ENCODE measurements at regions not wholly inside any gene's neighbourhood (a gene's known extent, or its start where the extent isn't known, plus 50 kb on each side); places are given as distances from the start of the nearest gene placed in this dataset.
A peak's percentile ranks its signal among the peaks of the same experiment; 100 is the strongest.

DNA sequence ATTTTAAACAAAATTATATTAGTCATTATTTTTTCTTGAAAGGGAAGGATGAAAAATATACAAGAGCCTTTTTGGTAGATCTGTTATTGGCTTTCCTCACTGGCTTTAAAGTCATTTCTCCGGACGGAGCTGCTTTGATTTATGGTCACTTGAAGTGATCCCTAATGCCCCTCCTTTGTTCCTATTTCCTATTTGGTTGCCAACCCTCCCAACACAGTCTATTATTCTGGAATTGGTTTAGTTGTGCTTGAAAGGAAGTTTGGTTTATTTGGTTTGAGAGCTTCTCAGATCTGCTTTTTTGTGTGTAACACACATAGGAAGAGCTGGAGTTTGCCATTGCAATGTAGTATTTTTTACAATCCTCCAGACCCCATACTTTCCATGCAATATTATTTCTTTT is 347.9 kb downstream of the RFPL4B start:
- Histone ChIP-seq H3K9ac (ENCODE audit: low read depth, low read length) (no peak overlapping the region), H3K27ac (ENCODE audit: low read length) (no peak overlapping the region)

DNA sequence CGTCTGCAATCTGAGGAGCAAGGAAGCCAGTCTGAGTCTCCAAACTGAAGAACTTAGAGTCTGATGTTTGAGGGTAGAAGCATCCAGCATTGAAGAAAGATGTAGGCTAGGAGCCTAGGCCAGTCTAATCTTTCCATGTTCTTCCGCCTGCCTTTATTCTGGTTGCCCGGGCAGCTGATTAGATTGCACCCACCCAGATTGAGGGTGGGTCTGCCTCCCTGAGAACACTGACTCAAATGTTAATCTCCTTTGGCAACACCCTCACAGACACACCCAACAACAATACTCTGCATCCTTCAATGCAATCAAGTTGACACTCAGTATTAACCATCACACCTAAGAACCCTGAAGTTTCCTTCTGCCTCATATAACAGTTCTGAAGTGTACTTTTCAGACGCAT is 350.1 kb downstream of the RFPL4B start:
- Histone ChIP-seq H3K27me3 (ENCODE audit: insufficient read depth, low read length) (no peaks in the 10 kb centered on the region), H3K4me1 (ENCODE audit: insufficient read depth, low read length) (no peaks in the 10 kb centered on the region), H3K9me3 (ENCODE audit: insufficient read depth, low read depth, low read length) (no peaks in the 10 kb centered on the region), H3K4me3 (ENCODE audit: low read length) (no peak overlapping the region), H3K36me3 (ENCODE audit: insufficient read depth, low read depth, low read length) (no peaks in the 10 kb centered on the region), H3K9ac (ENCODE audit: low read depth, low read length) (no peak overlapping the region), H3K27ac (ENCODE audit: low read length) (no peak overlapping the region)

More for the DNA sequence above, 347.9 kb downstream of the RFPL4B start:
- H3K4me3 ChIP-seq (ENCODE audit: low read length) = no peak overlapping the region
- no peaks in the 10 kb centered on the region for H3K4me1 ChIP-seq (ENCODE audit: insufficient read depth, low read length)
- no peaks in the 10 kb centered on the region for H3K36me3 ChIP-seq (ENCODE audit: insufficient read depth, low read depth, low read length)
- no peaks in the 10 kb centered on the region for H3K9me3 ChIP-seq (ENCODE audit: insufficient read depth, low read depth, low read length)
- H3K27me3 ChIP-seq (ENCODE audit: insufficient read depth, low read length) = no peaks in the 10 kb centered on the region

DNA sequence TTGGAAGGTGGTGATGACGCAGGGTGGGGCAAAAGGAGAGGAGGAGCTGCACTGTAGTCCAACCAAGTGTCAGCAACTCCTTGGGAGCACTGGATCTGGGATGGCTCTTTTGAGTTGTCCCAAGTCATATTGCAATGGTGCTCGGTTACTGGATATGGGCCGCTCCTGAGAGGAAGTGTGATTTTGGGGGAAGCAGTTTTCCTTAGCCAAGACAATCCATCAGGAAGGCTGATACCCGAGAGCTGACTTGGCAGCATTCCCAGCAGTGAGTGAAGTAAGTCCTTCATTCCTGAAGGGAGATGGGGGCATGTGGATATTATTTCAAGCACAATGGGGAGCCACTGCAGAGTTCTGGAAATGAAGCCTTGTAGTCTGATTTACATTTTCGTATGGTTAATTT is 354.1 kb downstream of the RFPL4B start:
- no peaks in the 10 kb centered on the region for H3K36me3 ChIP-seq (ENCODE audit: insufficient read depth, low read depth, low read length)
- H3K9ac ChIP-seq (ENCODE audit: low read depth, low read length) = no peak overlapping the region
- H3K4me1 ChIP-seq (ENCODE audit: insufficient read depth, low read length) = no peaks in the 10 kb centered on the region
- H3K4me3 ChIP-seq (ENCODE audit: low read length) = no peak overlapping the region
- H3K9me3 ChIP-seq (ENCODE audit: insufficient read depth, low read depth, low read length) = no peaks in the 10 kb centered on the region
- no peak overlapping the region for H3K27ac ChIP-seq (ENCODE audit: low read length)
- H3K27me3 ChIP-seq (ENCODE audit: insufficient read depth, low read length) = no peaks in the 10 kb centered on the region

DNA sequence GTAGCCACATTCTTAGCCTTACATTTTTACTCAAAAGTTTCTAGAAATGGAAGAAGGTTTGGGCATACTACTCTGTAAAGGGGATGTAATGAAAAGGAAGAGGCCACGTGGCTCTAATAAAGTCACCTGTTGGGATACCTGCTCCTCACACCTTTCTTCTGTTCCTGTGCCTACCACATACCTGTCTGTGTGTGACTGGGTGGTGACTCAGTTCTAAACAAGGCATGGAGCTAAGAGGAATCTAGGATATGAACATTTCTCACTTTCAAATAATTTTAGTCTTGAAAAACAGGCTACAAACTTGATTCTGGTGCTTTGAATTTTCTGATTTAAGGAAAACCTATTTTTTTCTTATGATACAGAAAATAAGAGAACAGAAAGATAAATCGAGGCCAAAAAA is 363.6 kb downstream of the RFPL4B start:
- no peaks in the 10 kb centered on the region; the same call in 1 of the 2 replicates for H3K9me3 ChIP-seq (ENCODE audit: insufficient read depth, low read depth, low read length)

DNA sequence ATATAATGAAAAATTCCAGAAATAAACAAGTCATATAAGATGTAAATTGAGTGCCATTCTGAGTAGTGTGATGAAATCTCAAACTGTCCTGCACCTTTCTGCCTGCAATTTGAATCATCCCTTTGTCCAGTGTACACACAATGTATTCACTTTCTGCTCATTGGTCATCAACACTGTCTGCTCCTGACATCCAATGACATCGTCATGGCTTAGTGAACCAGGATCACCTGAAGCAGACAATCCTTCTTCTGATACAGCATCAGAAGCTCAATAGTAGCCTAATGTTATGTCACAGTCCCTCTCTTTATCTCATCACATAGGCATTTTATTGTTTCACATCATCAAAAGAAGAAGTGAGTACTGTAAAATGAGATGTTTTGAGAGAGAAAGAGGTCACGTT is 366.3 kb downstream of the RFPL4B start:
- H3K27ac ChIP-seq (ENCODE audit: low read length) = no peak overlapping the region
- no peaks in the 10 kb centered on the region; the same call in none of the 2 replicates for H3K9me3 ChIP-seq (ENCODE audit: insufficient read depth, low read depth, low read length)
- H3K4me1 ChIP-seq (ENCODE audit: insufficient read depth, low read length) = no peaks in the 10 kb centered on the region
- no peak overlapping the region for H3K4me3 ChIP-seq (ENCODE audit: low read length)
- no peaks in the 10 kb centered on the region for H3K27me3 ChIP-seq (ENCODE audit: insufficient read depth, low read length)
- H3K36me3 ChIP-seq (ENCODE audit: insufficient read depth, low read depth, low read length) = no peaks in the 10 kb centered on the region
- H3K9ac ChIP-seq (ENCODE audit: low read depth, low read length) = no peak overlapping the region

More for the DNA sequence above, 363.6 kb downstream of the RFPL4B start:
- H3K36me3 ChIP-seq (ENCODE audit: insufficient read depth, low read depth, low read length) = no peaks in the 10 kb centered on the region
- no peak overlapping the region for H3K9ac ChIP-seq (ENCODE audit: low read depth, low read length)
- no peaks in the 10 kb centered on the region for H3K4me1 ChIP-seq (ENCODE audit: insufficient read depth, low read length)
- H3K4me3 ChIP-seq (ENCODE audit: low read length) = no peak overlapping the region
- no peak overlapping the region for H3K27ac ChIP-seq (ENCODE audit: low read length)
- H3K27me3 ChIP-seq (ENCODE audit: insufficient read depth, low read length) = no peaks in the 10 kb centered on the region

DNA sequence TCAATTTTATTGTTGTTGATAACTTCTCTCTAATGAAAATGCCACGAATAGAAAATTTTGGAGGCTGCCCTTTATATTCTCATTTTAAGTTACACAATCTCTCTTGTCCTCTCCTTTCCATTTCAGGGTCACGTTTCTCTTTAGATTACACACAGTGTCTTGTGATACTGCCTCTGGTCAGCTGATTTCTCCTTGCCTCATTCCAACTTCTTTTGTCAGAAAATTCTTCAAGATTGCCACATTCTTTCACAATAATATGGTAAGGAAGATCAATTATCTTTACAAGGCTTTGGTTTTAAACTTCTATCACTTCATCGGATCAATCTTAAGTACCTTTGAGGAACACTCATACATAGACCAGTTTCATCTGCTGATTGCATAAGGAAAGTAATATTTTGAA is 370.3 kb downstream of the RFPL4B start:
- Histone ChIP-seq H3K36me3 (ENCODE audit: insufficient read depth, low read depth, low read length) (no peaks in the 10 kb centered on the region), H3K27me3 (ENCODE audit: insufficient read depth, low read length) (no peaks in the 10 kb centered on the region), H3K27ac (ENCODE audit: low read length) (no peak overlapping the region), H3K9me3 (ENCODE audit: insufficient read depth, low read depth, low read length) (no peaks in the 10 kb centered on the region; the same call in none of the 2 replicates), H3K4me1 (ENCODE audit: insufficient read depth, low read length) (no peaks in the 10 kb centered on the region), H3K4me3 (ENCODE audit: low read length) (no peak overlapping the region), H3K9ac (ENCODE audit: low read depth, low read length) (no peak overlapping the region)

DNA sequence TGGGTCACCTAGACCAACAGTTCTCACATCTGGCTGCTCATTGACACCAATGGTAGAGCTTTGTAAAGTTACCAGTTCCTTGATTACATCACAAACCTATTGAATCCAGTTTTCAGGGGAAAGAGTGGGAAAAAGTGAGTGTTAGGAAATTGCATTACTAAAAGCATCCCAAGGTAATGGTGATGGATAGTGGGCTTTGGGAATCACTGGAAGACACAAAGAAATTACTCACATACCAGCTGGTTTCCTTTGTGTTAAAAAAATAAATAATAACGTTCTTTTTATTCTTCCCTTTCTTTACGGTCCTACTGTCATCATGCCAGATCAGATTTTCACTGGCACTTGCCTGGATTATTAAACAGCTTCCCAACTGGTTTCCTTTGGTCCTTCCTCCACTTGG is 370.7 kb downstream of the RFPL4B start:
- H3K27ac ChIP-seq (ENCODE audit: low read length) = no peak overlapping the region
- H3K4me1 ChIP-seq (ENCODE audit: insufficient read depth, low read length) = no peaks in the 10 kb centered on the region
- no peaks in the 10 kb centered on the region for H3K36me3 ChIP-seq (ENCODE audit: insufficient read depth, low read depth, low read length)
- H3K9me3 ChIP-seq (ENCODE audit: insufficient read depth, low read depth, low read length) = no peaks in the 10 kb centered on the region; the same call in none of the 2 replicates
- no peaks in the 10 kb centered on the region for H3K27me3 ChIP-seq (ENCODE audit: insufficient read depth, low read length)
- H3K9ac ChIP-seq (ENCODE audit: low read depth, low read length) = no peak overlapping the region
- H3K4me3 ChIP-seq (ENCODE audit: low read length) = no peak overlapping the region

DNA sequence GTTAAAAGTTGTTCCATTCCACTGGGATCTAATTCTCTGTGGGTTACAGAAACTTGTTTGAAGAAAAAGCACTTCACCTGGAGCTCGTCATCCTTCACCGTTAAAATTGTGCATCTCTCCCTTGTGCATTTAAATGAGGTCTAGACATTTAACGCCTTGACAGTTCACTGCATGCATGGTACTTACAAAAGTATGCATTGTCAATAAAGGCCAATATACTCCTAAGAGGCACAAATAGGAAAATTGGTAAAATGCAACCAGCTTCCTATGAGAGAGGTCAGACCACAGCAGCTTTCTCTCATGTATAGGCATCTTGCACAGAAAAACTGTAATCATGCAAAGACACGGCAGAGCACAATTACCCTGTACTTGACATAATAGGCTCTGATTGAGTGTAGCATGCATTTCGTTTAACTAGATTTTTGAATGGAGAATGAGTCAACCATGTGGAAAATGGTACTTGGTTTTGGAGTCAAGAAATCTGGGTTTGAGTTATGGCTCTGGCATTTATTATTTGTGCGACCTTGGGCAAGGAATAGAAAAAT is 378.5 kb downstream of the RFPL4B start:
- Histone ChIP-seq H3K4me3 (ENCODE audit: low read length) (no peak overlapping the region), H3K27me3 (ENCODE audit: insufficient read depth, low read length) (no peaks in the 10 kb centered on the region), H3K27ac (ENCODE audit: low read length) (no peak overlapping the region), H3K4me1 (ENCODE audit: insufficient read depth, low read length) (no peaks in the 10 kb centered on the region), H3K36me3 (ENCODE audit: insufficient read depth, low read depth, low read length) (no peaks in the 10 kb centered on the region), H3K9ac (ENCODE audit: low read depth, low read length) (no peak overlapping the region), H3K9me3 (ENCODE audit: insufficient read depth, low read depth, low read length) (no peaks in the 10 kb centered on the region)

DNA sequence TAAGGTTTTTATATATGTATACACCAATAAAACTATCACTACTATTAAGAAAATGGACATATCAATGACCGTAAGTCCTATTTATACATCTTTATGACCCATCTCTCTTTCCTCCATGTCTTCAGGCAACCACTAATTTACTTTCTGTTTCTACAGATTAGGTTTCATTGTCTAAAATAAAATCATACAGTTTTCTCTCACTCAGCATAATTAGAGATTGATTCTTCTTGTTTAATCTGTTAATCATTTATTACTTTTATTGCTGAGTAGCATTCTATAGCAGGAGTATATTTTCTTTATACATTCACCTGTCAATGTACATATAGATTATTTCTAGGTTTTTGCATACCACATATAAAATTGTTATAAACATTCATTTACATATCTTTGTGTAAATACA is 388.0 kb downstream of the RFPL4B start:
- Histone ChIP-seq H3K36me3 (ENCODE audit: insufficient read depth, low read depth, low read length) (no peaks in the 10 kb centered on the region), H3K27me3 (ENCODE audit: insufficient read depth, low read length) (no peaks in the 10 kb centered on the region), H3K27ac (ENCODE audit: low read length) (no peak overlapping the region), H3K9ac (ENCODE audit: low read depth, low read length) (no peak overlapping the region), H3K4me1 (ENCODE audit: insufficient read depth, low read length) (no peaks in the 10 kb centered on the region), H3K9me3 (ENCODE audit: insufficient read depth, low read depth, low read length) (no peaks in the 10 kb centered on the region), H3K4me3 (ENCODE audit: low read length) (no peak overlapping the region)

DNA sequence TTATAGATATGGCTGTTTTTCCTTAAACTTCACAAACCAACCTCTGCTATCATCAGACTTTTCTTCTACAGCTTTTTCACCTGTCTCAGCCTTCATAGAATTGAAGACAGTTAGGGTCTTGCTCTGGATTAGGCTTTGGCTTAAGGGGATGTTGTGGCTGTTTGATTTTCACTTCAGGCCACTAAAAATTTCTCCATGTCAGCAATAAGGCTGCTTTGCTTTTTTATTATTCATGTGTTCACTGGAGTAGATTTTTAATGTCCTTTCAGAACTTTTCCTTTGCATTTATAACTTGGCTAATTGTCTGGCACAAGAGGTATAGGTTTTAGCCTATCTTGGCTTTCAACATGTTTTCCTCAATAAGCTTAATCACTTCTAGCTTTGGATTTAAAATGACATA is 392.6 kb downstream of the RFPL4B start:
- Histone ChIP-seq H3K9ac (ENCODE audit: low read depth, low read length) (no peak overlapping the region), H3K36me3 (ENCODE audit: insufficient read depth, low read depth, low read length) (no peaks in the 10 kb centered on the region), H3K27me3 (ENCODE audit: insufficient read depth, low read length) (no peaks in the 10 kb centered on the region), H3K4me1 (ENCODE audit: insufficient read depth, low read length) (peaks cover 19% of the 10 kb centered on the region; the same call in 1 of the 2 replicates), H3K27ac (ENCODE audit: low read length) (no peak overlapping the region), H3K9me3 (ENCODE audit: insufficient read depth, low read depth, low read length) (no peaks in the 10 kb centered on the region), H3K4me3 (ENCODE audit: low read length) (no peak overlapping the region)

DNA sequence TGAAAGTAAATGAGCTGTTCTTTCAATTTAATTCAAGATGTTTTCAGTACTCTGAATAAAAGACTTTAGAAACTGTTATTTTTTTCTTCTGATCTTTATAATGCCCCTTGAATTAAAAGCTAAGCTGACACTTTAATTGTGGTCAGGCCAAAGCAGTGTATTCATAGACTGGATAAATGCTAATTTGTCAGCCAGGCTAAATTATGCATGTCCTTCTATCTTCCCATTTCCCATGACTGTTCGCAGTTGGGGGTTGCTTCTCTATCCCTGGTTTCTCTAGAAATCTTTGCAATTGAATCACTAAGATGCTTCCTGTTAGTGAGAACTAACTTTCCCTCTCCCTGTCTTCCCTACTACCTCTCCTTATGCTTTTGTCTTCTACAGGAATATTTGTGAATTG is 396.2 kb downstream of the RFPL4B start:
- Histone ChIP-seq H3K4me1 (ENCODE audit: insufficient read depth, low read length) (peaks cover 19% of the 10 kb centered on the region; the same call in 1 of the 2 replicates), H3K9me3 (ENCODE audit: insufficient read depth, low read depth, low read length) (no peaks in the 10 kb centered on the region), H3K36me3 (ENCODE audit: insufficient read depth, low read depth, low read length) (no peaks in the 10 kb centered on the region), H3K4me3 (ENCODE audit: low read length) (no peak overlapping the region), H3K9ac (ENCODE audit: low read depth, low read length) (no peak overlapping the region), H3K27me3 (ENCODE audit: insufficient read depth, low read length) (no peaks in the 10 kb centered on the region), H3K27ac (ENCODE audit: low read length) (no peak overlapping the region)

DNA sequence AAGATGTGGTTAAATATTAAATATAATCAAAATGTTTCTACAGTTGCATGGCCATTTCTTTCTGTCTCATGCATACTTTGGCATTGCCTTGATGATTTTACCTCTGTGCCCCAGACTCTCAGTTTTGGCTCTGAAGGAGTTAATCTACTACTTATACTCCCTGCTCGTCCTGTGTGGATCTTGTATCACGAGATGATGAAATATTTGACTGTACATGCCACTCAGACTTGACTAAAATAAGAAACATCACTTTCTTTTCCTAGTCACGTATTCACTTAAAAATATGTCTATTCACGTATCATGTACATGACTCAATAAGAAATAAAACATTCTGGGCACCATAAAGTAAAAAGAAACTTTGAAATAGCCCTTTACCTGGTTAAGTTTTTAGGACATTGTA is 397.7 kb downstream of the RFPL4B start:
- Histone ChIP-seq H3K36me3 (ENCODE audit: insufficient read depth, low read depth, low read length) (no peaks in the 10 kb centered on the region), H3K4me3 (ENCODE audit: low read length) (no peak overlapping the region), H3K9ac (ENCODE audit: low read depth, low read length) (no peak overlapping the region), H3K27ac (ENCODE audit: low read length) (peak overlapping the region; percentile 64), H3K9me3 (ENCODE audit: insufficient read depth, low read depth, low read length) (no peaks in the 10 kb centered on the region), H3K27me3 (ENCODE audit: insufficient read depth, low read length) (no peaks in the 10 kb centered on the region), H3K4me1 (ENCODE audit: insufficient read depth, low read length) (peaks cover 19% of the 10 kb centered on the region; the same call in 1 of the 2 replicates)

Measured in iPS-20b (cell line).